Panc1 (cell line): ENCODE measurements at regions not wholly inside any gene's neighbourhood (a gene's known extent, or its start where the extent isn't known, plus 50 kb on each side); places are given as distances from the start of the nearest gene placed in this dataset.

Experiments used
- ATAC-seq: fragments of 200-7000 bp; cut with Tn5 transposase; 2 replicates; pipeline ENCODE4 v1.9.1; 2020; ENCODE audit warnings: mild to moderate bottlenecking, moderate library complexity
- BruUV-seq: library from RNA; stranded (reverse); fragments of 400-500 nt; replicated peaks from 2 replicates; lab custom pipeline; 2021; lab: Mats Ljungman, UMichigan
- CTCF ChIA-PET: fragments of 300-600 bp; sonication (Branson Sonifier 250); formaldehyde crosslinking; loops from one replicate; lab custom pipeline; 2022; ENCODE audit warnings: antibody characterized with exemption; lab: Charles Lee
- POLR2A ChIA-PET: fragments of 300-600 bp; sonication (Branson Sonifier 250); formaldehyde crosslinking; loops from one replicate; lab custom pipeline; 2022; ENCODE audit warnings: antibody characterized with exemption; lab: Charles Lee
- DNase-seq: peaks from one replicate; pipeline ENCODE4 v3.0.0-alpha.2; 2010; ENCODE audit warnings: low read depth, low spot score
- H3K27ac ChIP-seq: 2 replicates; pipeline ENCODE4 v1.5.1; 2011; ENCODE audit warnings: mild to moderate bottlenecking, low read length, inconsistent platforms
- H3K27me3 ChIP-seq: fragments of 200-500 bp; sonication (Bioruptor generic); 2 replicates; pipeline ENCODE4 v1.6.0; 2014; ENCODE audit warnings: low read length, inconsistent platforms; ENCODE audit not compliant: control insufficient read depth, insufficient read depth
- H3K36me3 ChIP-seq: fragments of 200-500 bp; sonication (Bioruptor generic); 2 replicates; pipeline ENCODE4 v1.5.1; 2014; ENCODE audit warnings: inconsistent platforms, mild to moderate bottlenecking, low read length, moderate library complexity; ENCODE audit not compliant: control insufficient read depth, insufficient read depth
- H3K4me1 ChIP-seq: 2 replicates; pipeline ENCODE4 v1.5.1; 2011; ENCODE audit warnings: inconsistent platforms, mild to moderate bottlenecking, low read length, moderate library complexity; ENCODE audit not compliant: control insufficient read depth, insufficient read depth
- H3K4me3 ChIP-seq, 2 experiments: 2 replicates each; pipeline ENCODE4 v1.5.1; 2011 to 2012; ENCODE audit warnings: low read depth in 2 of 2, low read length in 2 of 2, mild to moderate bottlenecking in 2 of 2, inconsistent platforms in 1 of 2, moderate library complexity in 1 of 2
- H3K9me3 ChIP-seq: fragments of 200-500 bp; sonication (Bioruptor generic); 2 replicates; pipeline ENCODE4 v1.5.1; 2014; ENCODE audit warnings: low read depth, mild to moderate bottlenecking, inconsistent platforms, low read length, moderate library complexity; ENCODE audit not compliant: control insufficient read depth, insufficient read depth
- POLR2AphosphoS5 ChIP-seq: IDR thresholded peaks from 2 replicates; pipeline ENCODE4 v1.6.1; 2012; ENCODE audit warnings: mild to moderate bottlenecking, low read depth, low read length, moderate library complexity
- SIN3A ChIP-seq: IDR thresholded peaks from 2 replicates; pipeline ENCODE4 v1.6.1; 2012; ENCODE audit warnings: low read depth, mild to moderate bottlenecking, low read length, moderate library complexity, borderline replicate concordance; ENCODE audit not compliant: insufficient read depth
- TCF7L2 ChIP-seq: IDR thresholded peaks from 2 replicates; pipeline ENCODE4 v1.6.1; 2011; ENCODE audit warnings: mild to moderate bottlenecking, low read depth, low read length, inconsistent platforms
- in situ Hi-C: cut with HindIII; loops from 2 replicates; pipeline ENCODE4 v1.10.0; 2016; ENCODE audit warnings: low sequenced_read_pairs, low pct_unique_long_range_greater_than_20kb
- intact Hi-C: fragments of 100-400 bp; cut with micrococcal nuclease; formaldehyde crosslinking; loops from one replicate; pipeline ENCODE4 v1.10.0; 2022; ENCODE audit not compliant: unreplicated experiment
- TF ChIP-seq, protein P1 (sequence below), 2 experiments: IDR thresholded peaks; 2 replicates each; pipeline ENCODE4 v1.6.1; 2011 to 2012; ENCODE audit warnings: low read depth in 2 of 2, control low read depth in 1 of 2, low read length in 1 of 2, mild to moderate bottlenecking in 1 of 2, moderate library complexity in 1 of 2; ENCODE audit not compliant: insufficient read depth in 1 of 2
- TF ChIP-seq, protein P2 (sequence below): fragments of 450-650 bp; IDR thresholded peaks from 2 replicates; pipeline ENCODE4 v1.5.1; 2017; ENCODE audit warnings: mild to moderate bottlenecking

DNA sequence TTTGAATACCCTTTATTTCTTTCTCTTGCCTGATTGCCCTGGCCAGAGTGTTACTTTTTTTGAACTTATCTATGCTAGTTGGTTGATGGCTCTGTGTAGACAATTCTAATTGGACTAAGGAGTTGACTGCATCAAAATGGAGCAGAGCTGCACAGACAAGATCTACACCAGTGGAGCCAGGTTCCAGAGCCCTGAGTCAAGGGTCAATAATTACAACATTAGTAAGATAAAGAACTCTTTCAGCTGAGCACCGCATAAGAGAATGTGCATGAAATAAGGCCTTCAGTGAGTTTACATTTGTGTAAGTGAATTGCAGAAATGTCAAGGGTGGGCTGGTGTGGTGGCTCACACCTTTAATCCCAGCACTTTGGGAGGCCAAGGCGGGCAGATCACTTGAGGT is 599.7 kb upstream of the TENM3 start:
- H3K4me1 ChIP-seq: no peaks in the 10 kb centered on the region
- no peak for ATAC-seq
- POLR2A ChIA-PET: no interaction called here
- BruUV-seq: no TSS peak
- H3K27ac ChIP-seq: no peak overlapping the region
- in situ Hi-C loops: no loop called here
- DNase-seq: no peak
- TF ChIP-seq, protein P1, sequence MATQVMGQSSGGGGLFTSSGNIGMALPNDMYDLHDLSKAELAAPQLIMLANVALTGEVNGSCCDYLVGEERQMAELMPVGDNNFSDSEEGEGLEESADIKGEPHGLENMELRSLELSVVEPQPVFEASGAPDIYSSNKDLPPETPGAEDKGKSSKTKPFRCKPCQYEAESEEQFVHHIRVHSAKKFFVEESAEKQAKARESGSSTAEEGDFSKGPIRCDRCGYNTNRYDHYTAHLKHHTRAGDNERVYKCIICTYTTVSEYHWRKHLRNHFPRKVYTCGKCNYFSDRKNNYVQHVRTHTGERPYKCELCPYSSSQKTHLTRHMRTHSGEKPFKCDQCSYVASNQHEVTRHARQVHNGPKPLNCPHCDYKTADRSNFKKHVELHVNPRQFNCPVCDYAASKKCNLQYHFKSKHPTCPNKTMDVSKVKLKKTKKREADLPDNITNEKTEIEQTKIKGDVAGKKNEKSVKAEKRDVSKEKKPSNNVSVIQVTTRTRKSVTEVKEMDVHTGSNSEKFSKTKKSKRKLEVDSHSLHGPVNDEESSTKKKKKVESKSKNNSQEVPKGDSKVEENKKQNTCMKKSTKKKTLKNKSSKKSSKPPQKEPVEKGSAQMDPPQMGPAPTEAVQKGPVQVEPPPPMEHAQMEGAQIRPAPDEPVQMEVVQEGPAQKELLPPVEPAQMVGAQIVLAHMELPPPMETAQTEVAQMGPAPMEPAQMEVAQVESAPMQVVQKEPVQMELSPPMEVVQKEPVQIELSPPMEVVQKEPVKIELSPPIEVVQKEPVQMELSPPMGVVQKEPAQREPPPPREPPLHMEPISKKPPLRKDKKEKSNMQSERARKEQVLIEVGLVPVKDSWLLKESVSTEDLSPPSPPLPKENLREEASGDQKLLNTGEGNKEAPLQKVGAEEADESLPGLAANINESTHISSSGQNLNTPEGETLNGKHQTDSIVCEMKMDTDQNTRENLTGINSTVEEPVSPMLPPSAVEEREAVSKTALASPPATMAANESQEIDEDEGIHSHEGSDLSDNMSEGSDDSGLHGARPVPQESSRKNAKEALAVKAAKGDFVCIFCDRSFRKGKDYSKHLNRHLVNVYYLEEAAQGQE (IDR thresholded peaks at IDR 0.05; ENCODE audit: insufficient read depth in 1 of 2, low read depth in 2 of 2, low read length in 1 of 2): no peak
- TF ChIP-seq, protein P2, sequence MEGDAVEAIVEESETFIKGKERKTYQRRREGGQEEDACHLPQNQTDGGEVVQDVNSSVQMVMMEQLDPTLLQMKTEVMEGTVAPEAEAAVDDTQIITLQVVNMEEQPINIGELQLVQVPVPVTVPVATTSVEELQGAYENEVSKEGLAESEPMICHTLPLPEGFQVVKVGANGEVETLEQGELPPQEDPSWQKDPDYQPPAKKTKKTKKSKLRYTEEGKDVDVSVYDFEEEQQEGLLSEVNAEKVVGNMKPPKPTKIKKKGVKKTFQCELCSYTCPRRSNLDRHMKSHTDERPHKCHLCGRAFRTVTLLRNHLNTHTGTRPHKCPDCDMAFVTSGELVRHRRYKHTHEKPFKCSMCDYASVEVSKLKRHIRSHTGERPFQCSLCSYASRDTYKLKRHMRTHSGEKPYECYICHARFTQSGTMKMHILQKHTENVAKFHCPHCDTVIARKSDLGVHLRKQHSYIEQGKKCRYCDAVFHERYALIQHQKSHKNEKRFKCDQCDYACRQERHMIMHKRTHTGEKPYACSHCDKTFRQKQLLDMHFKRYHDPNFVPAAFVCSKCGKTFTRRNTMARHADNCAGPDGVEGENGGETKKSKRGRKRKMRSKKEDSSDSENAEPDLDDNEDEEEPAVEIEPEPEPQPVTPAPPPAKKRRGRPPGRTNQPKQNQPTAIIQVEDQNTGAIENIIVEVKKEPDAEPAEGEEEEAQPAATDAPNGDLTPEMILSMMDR: no peak
- TF ChIP-seq SIN3A: no peak
- no peak for TF ChIP-seq POLR2AphosphoS5
- no peak for TF ChIP-seq TCF7L2
- intact Hi-C loops: no loop called here
- H3K36me3 ChIP-seq: no peaks in the 10 kb centered on the region
- CTCF ChIA-PET: no interaction called here
- no peaks in the 10 kb centered on the region for H3K9me3 ChIP-seq
- H3K4me3 ChIP-seq: no peak overlapping the region
- no peaks in the 10 kb centered on the region for H3K27me3 ChIP-seq

DNA sequence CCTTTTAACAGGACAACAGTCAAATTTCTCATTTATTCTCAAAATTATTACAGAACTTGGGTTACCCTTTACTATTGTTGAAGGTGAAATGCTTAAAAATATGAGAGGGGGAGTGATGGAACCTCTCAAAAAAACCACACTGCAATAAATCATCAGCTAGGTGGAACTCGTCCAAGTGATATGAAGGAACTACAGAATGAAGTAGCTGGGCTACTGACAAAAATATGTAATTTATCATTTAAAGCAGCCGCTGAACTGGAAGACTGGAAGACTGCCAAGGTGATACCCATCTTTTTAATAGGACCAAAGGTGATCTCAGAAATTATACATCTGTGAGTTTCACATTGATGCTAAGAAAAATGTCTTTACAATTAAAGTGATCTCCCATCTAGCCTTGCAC is 597.7 kb upstream of the TENM3 start:
- Histone ChIP-seq H3K36me3 (no peaks in the 10 kb centered on the region), H3K9me3 (no peaks in the 10 kb centered on the region), H3K4me3 (no peak overlapping the region), H3K27ac (no peak overlapping the region), H3K4me1 (no peaks in the 10 kb centered on the region), H3K27me3 (no peaks in the 10 kb centered on the region)
- ChIA-PET POLR2A (no interaction called here), CTCF (no interaction called here)
- TF ChIP-seq, protein P1 (IDR thresholded peaks at IDR 0.05; ENCODE audit: insufficient read depth in 1 of 2, low read depth in 2 of 2, low read length in 1 of 2): no peak
- TF ChIP-seq POLR2AphosphoS5 (no peak), TCF7L2 (no peak), SIN3A (no peak)
- TF ChIP-seq, protein P2: no peak
- DNase-seq (no peak), ATAC-seq (no peak)
- in situ Hi-C loops: no loop called here
- intact Hi-C loops: no loop called here
- BruUV-seq: no TSS peak
